ENCODE measurements at regions not wholly inside any gene's neighbourhood (a gene's known extent, or its start where the extent isn't known, plus 50 kb on each side); places are given as distances from the start of the nearest gene placed in this dataset.

GRCh38 chr14:101197595-101198397, 294.3 kb upstream of the RTL1 start:
- no peak for DNase-seq

- DNase-seq = no peak
These were observed 295.0 kb upstream of the RTL1 start for GRCh38 chr14:101198398-101199027.

DNA sequence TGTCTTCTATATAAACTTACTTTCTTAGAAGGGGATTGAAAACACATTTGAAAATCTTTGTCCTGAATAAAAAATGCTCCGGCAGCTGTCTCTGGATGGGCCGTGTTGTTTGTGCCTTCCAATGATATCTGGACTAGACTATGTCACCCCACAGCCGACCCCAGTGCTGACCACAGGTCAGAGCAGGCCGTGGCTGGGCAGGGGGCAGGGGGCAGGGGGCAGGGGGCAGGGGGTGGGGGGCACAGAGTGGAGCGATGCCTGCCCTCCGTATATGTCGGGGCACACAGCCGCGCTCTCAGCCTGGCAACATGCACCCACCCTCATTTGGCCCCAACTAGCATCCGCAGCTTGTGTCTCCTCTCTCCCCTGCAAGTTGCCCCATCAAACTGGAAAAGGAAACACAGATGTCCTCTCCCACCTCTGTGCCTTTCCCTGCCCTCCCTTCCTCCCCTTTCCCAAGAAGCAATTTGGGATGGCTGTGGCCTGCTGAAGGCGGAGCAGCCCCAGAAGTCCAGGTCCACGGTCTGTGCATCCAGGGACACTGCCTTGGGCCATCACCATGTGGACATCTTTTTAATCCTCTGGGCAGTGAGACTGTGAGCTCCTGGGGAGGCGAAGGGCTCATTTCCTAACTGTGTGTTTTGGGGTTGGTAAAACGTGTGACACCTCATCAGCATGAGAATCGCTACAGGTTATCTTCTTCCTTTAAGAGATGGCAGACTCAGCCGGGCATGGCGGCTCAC, 295.7 kb upstream of the RTL1 start:
- no peak for DNase-seq

- DNase-seq = no peak
These were observed 296.6 kb upstream of the RTL1 start for GRCh38 chr14:101200008-101200649.

DNA sequence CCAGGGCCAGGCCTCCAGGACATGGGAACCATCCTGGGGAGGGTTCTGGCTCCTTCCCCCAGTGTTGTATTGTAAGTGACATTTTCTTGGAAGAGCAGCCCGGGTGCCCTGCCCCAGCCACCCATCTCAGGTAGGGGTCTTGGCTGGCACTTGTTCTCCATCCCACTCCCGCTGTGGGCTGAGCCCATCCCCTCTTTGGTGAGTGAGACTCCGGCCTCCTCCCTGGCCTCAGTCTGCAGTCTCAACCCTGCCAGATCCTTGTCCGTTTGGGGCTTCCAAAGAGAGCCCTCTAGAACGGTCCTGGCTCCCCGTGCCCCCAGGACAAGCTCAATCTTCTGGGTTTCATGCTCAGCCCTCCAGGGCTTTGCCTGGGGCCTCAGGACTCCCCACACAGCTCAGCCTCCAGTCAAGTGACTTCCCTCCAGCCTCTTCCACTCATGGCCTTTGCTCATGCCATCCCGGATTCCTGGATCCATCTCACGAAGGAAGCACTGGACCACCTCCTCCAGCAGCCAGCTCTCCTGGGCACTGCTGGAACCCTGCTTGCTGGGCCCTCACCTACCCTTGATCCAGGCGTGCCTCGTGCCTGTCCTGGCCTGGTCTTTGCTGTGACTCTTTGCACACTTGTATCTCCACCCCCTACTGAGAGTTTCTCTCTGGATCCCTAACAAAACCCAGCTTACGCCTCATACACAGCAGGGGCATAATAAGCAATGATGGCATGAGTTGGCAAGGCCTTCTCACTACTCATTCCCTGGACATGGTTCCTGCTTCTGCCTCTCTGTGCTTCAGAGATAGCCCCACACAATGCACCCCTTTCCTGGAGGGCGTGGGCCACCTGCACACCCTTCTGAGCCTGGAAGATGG, 297.4 kb upstream of the RTL1 start:
- no peak for DNase-seq

- DNase-seq = no peak
These were observed 298.1 kb upstream of the RTL1 start for GRCh38 chr14:101201535-101202151.

DNA sequence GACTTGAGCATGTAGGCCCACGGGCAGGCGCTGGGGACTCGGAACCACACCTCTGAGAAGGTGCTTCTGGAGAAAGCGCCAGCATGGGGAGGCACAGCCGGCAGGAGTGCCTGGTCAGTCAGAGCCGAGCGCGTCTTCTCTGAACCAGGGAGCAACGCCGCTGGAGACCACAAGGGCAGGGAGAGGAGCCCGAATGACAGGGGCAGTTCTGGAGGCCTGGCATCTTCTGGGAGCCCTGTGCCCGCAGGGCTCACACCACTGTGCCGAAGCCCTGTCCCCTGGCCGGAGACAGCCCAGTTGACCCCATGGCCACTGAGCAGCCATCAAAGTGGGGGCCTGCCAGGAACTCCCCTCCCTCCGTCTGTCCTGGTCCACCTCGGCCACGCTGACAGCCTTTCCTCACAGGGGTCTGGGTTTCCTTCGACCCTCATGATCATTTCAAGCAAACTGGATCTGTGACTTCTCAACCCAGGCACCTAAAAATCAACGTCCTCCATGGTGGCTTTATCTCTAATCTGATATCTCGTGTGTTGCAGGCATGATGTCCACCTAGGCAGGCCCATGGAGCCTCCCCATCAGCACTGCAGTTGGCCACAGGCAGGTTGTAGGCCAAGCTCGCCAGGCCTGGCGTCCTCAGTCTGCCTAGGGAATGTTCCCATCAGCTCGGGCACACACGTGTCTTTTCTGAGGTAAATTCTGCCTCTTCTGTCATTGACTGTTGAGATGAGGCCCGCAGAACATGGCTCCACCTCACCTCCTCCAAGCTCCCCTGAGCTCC, 299.3 kb upstream of the RTL1 start:
- DNase-seq = no peak

- no peak for DNase-seq
These were observed 303.0 kb upstream of the RTL1 start for GRCh38 chr14:101206556-101206955.

GRCh38 chr14:101207041-101207440, 303.5 kb upstream of the RTL1 start:
- no peak for DNase-seq

GRCh38 chr14:101207897-101208296, 304.4 kb upstream of the RTL1 start:
- DNase-seq = no peak

- no peak for DNase-seq
These were observed 306.1 kb upstream of the RTL1 start for GRCh38 chr14:101209594-101209993.

GRCh38 chr14:101215266-101215665, 311.7 kb upstream of the RTL1 start:
- no peak for DNase-seq

DNA sequence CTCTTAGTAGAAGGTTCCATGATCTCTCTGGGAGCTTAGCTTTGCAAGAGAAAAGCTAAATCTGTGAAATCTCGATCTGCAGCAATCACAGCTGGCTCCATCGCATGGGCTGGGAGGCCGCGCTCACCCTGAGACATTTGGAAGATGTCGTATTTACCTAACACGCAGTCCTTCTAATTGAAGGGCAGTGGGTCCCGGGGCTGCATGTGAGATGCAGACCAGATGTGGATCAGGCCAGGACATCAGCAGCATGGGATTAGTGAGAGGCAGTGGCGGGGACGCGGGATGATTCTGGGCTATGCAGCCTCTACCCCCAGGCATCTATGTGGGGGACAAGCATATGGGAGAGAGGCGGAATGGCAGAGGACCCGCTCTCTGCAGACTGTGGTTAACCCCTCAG, 312.4 kb upstream of the RTL1 start:
- DNase-seq = no peak

GRCh38 chr14:101216366-101217079, 313.0 kb upstream of the RTL1 start:
- DNase-seq = no peak

- no peak for DNase-seq
These were observed 313.6 kb upstream of the RTL1 start for GRCh38 chr14:101217080-101217463.

DNA sequence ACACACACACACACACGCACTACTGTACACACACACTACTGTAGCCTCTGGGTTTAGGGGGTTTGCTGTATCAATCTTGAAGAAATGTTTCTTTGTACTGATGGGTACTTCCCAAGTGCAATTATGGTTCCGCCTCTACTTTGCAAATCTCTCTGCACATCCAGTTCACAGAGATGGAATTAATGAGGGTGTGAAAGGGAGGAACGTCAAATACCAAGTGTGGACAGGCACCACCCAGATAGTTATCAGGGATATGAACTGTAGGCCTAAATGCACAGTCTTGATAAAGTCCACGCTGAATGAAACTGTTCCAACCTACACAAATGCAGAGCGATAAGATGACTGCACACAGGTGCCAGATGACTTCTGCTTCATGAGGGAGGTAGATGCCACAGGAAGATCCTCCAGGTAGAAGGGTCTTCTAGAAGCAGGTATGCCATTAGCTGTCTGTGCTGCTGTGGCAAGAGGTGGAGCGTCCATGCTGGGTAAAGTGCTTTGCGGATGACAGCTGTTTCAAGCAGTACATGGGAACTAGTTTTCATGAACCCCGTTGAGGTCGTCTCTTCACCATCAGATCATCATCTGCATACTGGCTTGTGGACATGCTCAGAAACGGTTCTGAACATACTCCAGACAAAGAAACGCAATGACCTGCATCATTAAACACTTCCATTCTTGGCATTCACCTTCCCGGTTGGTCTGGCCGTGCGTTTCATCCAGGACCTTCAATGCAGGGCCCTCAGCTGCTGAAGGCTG, 314.3 kb upstream of the RTL1 start:
- no peak for DNase-seq

GRCh38 chr14:101219896-101220703, 316.6 kb upstream of the RTL1 start:
- no peak for DNase-seq

DNA sequence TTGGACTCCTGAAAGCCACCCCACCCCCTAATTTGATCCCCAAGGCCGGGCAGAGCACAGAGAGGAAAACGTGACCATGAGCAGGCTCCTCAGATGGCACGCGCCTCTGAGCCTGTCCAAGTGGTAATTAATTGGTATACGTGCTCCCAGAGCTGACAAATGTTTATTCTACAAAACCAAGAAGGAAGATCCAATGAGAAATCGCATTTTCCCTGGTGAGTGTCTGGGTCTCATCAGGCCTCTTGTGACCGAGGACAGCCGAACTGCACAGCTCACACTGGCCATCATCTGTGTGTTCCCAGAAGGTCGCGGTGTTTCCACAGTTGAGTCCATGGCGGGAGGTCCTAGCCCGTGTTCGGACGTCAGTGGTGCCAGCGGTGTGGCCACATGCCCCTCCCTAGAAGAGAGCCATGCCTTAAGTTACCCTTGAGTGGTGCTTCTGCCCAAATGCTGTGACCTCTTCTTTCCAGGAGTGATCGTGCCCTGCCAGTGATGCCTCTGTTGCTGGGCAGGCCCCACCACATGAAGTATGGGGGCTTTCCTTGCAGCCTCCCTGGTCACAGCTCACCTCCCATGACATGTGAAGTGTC, 317.5 kb upstream of the RTL1 start:
- DNase-seq = no peak

All from activated naive CD4-positive, alpha-beta T cell (primary cell).